ENCODE measurements at regions not wholly inside any gene's neighbourhood (a gene's known extent, or its start where the extent isn't known, plus 50 kb on each side); places are given as distances from the start of the nearest gene placed in this dataset.

GRCh38 chrX:25503826-25504225 is 488.1 kb upstream of the ARX start:
- Histone ChIP-seq H3K27ac (ENCODE audit: extremely low read depth, low read depth, low read length) (no peak overlapping the region), H3K4me1 (ENCODE audit: control insufficient read depth, insufficient read depth, low read length) (no peaks in the 10 kb centered on the region), H3K36me3 (ENCODE audit: control insufficient read depth in 2 of 2, insufficient read depth in 1 of 2, low read length in 2 of 2) (no peaks in the 10 kb centered on the region), H3K4me3 (ENCODE audit: low read depth, low read length) (no peak overlapping the region), H3K9me3 (ENCODE audit: control insufficient read depth, insufficient read depth, low read depth, low read length) (no peaks in the 10 kb centered on the region)
- TF ChIP-seq ZBTB26 (tag by site-specific recombination; optimal IDR thresholded peaks at IDR 0.05), result no peak
- ChIA-PET POLR2A (no interaction called here), CTCF (interaction anchor here (1.0 kb wide), 1 partner anchor 25 kb away, joined by 3 read pairs; no protein-coding TSS in a partner anchor)

- Histone ChIP-seq H3K4me3 (ENCODE audit: low read depth, low read length) (no peak overlapping the region), H3K4me1 (ENCODE audit: control insufficient read depth, insufficient read depth, low read length) (no peaks in the 10 kb centered on the region), H3K9me3 (ENCODE audit: control insufficient read depth, insufficient read depth, low read depth, low read length) (no peaks in the 10 kb centered on the region), H3K27ac (ENCODE audit: extremely low read depth, low read depth, low read length) (no peak overlapping the region), H3K36me3 (ENCODE audit: control insufficient read depth in 2 of 2, insufficient read depth in 1 of 2, low read length in 2 of 2) (no peaks in the 10 kb centered on the region)
- TF ChIP-seq ZNF830 (tag by site-specific recombination; IDR thresholded peaks at IDR 0.05; ENCODE audit: low read depth) (no peak), KLF7 (tag by site-specific recombination; IDR thresholded peaks at IDR 0.05; ENCODE audit: borderline replicate concordance) (no peak), ZBTB20 (tag by site-specific recombination; IDR thresholded peaks at IDR 0.05) (no peak), ZNF561 (tag by site-specific recombination; IDR thresholded peaks at IDR 0.05; ENCODE audit: borderline replicate concordance) (no peak), ZNF529 (tag by site-specific recombination; IDR thresholded peaks at IDR 0.05; ENCODE audit: insufficient replicate concordance) (no peak), PRDM10 (tag by site-specific recombination; IDR thresholded peaks at IDR 0.05) (no peak), ZNF24 (tag by site-specific recombination; IDR thresholded peaks at IDR 0.05) (no peak), PRDM1 (tag by site-specific recombination; IDR thresholded peaks at IDR 0.05) (no peak), ZNF501 (tag by site-specific recombination; IDR thresholded peaks at IDR 0.05) (no peak), ZFP37 (tag by site-specific recombination; IDR thresholded peaks at IDR 0.05) (no peak), ZNF416 (tag by site-specific recombination; IDR thresholded peaks at IDR 0.05) (no peak), YY2 (tag by site-specific recombination; IDR thresholded peaks at IDR 0.05) (no peak), GLIS1 (tag by site-specific recombination; IDR thresholded peaks at IDR 0.05) (no peak), ZBTB7A (tag by site-specific recombination; IDR thresholded peaks at IDR 0.05; ENCODE audit: low read depth) (no peak), BCL11B (tag by site-specific recombination; IDR thresholded peaks at IDR 0.05; ENCODE audit: low read depth) (no peak), ZNF677 (tag by site-specific recombination; IDR thresholded peaks at IDR 0.05) (no peak), SALL2 (tag by site-specific recombination; IDR thresholded peaks at IDR 0.05; ENCODE audit: borderline replicate concordance) (no peak)
- TF ChIP-seq, protein P1, sequence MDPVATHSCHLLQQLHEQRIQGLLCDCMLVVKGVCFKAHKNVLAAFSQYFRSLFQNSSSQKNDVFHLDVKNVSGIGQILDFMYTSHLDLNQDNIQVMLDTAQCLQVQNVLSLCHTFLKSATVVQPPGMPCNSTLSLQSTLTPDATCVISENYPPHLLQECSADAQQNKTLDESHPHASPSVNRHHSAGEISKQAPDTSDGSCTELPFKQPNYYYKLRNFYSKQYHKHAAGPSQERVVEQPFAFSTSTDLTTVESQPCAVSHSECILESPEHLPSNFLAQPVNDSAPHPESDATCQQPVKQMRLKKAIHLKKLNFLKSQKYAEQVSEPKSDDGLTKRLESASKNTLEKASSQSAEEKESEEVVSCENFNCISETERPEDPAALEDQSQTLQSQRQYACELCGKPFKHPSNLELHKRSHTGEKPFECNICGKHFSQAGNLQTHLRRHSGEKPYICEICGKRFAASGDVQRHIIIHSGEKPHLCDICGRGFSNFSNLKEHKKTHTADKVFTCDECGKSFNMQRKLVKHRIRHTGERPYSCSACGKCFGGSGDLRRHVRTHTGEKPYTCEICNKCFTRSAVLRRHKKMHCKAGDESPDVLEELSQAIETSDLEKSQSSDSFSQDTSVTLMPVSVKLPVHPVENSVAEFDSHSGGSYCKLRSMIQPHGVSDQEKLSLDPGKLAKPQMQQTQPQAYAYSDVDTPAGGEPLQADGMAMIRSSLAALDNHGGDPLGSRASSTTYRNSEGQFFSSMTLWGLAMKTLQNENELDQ (tag by site-specific recombination; IDR thresholded peaks at IDR 0.05; ENCODE audit: low read depth), result no peak
- ChIA-PET CTCF (no interaction called here), POLR2A (no interaction called here)
Measured at GRCh38 chrX:25507801-25508200, 492.0 kb upstream of the ARX start.

Data from HEK293 (cell line).